ENCODE measurements at regions not wholly inside any gene's neighbourhood (a gene's known extent, or its start where the extent isn't known, plus 50 kb on each side); places are given as distances from the start of the nearest gene placed in this dataset.

DNA sequence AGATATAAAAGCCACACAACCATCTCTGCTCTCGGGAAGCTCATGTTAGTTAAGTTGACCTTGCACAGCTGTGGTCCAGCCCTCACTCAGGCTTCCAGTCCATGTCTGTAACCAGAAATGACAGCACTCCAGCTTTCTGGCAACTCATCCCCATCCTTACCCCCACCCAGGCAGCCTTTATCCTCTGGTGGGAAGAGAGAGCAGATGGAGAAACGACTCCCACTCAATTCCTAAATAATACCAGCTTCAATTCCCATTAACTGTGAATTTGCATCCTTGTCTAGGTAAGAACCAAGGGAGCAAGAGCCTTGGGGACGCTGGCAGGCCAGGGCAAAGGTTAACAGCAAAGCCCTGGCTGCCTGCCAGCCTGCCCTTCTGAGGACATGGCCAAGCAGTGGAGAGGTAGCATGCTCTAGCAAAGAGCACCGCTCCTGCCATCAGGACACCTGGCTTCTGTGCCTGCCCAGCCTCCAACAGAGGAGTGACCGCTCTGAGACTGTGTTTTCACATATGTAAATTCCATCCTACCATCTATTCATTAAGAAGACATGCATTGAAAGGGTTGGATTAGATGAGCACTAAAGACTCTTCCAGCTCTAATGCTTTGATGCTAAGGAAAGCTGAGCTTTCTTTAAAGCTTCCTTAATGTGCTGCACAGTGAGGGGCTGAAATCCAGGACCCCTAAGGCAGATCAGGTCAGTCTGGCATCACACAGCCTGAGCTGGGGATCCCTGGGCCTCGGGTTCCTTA lies 236.1 kb downstream of the GRIN2B start:
- no peak for TF ChIP-seq FOXA1 (IDR thresholded peaks at IDR 0.05)
- TF ChIP-seq, protein P1, sequence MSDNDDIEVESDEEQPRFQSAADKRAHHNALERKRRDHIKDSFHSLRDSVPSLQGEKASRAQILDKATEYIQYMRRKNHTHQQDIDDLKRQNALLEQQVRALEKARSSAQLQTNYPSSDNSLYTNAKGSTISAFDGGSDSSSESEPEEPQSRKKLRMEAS (IDR thresholded peaks at IDR 0.05): no peak
- TF ChIP-seq, protein P2, sequence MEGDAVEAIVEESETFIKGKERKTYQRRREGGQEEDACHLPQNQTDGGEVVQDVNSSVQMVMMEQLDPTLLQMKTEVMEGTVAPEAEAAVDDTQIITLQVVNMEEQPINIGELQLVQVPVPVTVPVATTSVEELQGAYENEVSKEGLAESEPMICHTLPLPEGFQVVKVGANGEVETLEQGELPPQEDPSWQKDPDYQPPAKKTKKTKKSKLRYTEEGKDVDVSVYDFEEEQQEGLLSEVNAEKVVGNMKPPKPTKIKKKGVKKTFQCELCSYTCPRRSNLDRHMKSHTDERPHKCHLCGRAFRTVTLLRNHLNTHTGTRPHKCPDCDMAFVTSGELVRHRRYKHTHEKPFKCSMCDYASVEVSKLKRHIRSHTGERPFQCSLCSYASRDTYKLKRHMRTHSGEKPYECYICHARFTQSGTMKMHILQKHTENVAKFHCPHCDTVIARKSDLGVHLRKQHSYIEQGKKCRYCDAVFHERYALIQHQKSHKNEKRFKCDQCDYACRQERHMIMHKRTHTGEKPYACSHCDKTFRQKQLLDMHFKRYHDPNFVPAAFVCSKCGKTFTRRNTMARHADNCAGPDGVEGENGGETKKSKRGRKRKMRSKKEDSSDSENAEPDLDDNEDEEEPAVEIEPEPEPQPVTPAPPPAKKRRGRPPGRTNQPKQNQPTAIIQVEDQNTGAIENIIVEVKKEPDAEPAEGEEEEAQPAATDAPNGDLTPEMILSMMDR (IDR thresholded peaks at IDR 0.05; ENCODE audit: low read depth, low read length, missing input control): no peak
- TF ChIP-seq TAF1 (conservative IDR thresholded peaks at IDR 0.05): no peak
- TF ChIP-seq HNF4A (conservative IDR thresholded peaks at IDR 0.05): peak in 1 of 2 donors; percentile 19
- no peak for TF ChIP-seq NR2F2 (IDR thresholded peaks at IDR 0.05)
- TF ChIP-seq, protein P3, sequence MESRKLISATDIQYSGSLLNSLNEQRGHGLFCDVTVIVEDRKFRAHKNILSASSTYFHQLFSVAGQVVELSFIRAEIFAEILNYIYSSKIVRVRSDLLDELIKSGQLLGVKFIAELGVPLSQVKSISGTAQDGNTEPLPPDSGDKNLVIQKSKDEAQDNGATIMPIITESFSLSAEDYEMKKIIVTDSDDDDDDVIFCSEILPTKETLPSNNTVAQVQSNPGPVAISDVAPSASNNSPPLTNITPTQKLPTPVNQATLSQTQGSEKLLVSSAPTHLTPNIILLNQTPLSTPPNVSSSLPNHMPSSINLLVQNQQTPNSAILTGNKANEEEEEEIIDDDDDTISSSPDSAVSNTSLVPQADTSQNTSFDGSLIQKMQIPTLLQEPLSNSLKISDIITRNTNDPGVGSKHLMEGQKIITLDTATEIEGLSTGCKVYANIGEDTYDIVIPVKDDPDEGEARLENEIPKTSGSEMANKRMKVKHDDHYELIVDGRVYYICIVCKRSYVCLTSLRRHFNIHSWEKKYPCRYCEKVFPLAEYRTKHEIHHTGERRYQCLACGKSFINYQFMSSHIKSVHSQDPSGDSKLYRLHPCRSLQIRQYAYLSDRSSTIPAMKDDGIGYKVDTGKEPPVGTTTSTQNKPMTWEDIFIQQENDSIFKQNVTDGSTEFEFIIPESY (IDR thresholded peaks at IDR 0.05): no peak

Data from liver (tissue), 3 donors.